ENCODE measurements at regions not wholly inside any gene's neighbourhood (a gene's known extent, or its start where the extent isn't known, plus 50 kb on each side); places are given as distances from the start of the nearest gene placed in this dataset.

GRCh38 chr12:131218026-131218922 lies 264.6 kb downstream of the ADGRD1 start:
- in situ Hi-C loops (cut with MboI; ENCODE audit: low sequenced_read_pairs, unreplicated experiment), result no loop called here
- TF ChIP-seq CTCF (IDR thresholded peaks at IDR 0.05; ENCODE audit: borderline replicate concordance, control extremely low read depth, extremely low read depth, insufficient read depth, missing control alignments), result no peak
- DNase-seq (ENCODE audit: low spot score), result peak; percentile 50

GRCh38 chr12:131218923-131219669 lies 265.4 kb downstream of the ADGRD1 start:
- no peak for DNase-seq (ENCODE audit: low spot score)
- in situ Hi-C loops (cut with MboI; ENCODE audit: low sequenced_read_pairs, unreplicated experiment), result no loop called here
- TF ChIP-seq CTCF (IDR thresholded peaks at IDR 0.05; ENCODE audit: borderline replicate concordance, control extremely low read depth, extremely low read depth, insufficient read depth, missing control alignments), result no peak

- in situ Hi-C loops (cut with MboI; ENCODE audit: low sequenced_read_pairs, unreplicated experiment), result no loop called here
- no peak for TF ChIP-seq CTCF (IDR thresholded peaks at IDR 0.05; ENCODE audit: borderline replicate concordance, control extremely low read depth, extremely low read depth, insufficient read depth, missing control alignments)
- DNase-seq (ENCODE audit: low spot score), result no peak
Observed at GRCh38 chr12:131219670-131220330, 266.1 kb downstream of the ADGRD1 start.

- no peak for DNase-seq (ENCODE audit: low spot score)
- no peak for TF ChIP-seq CTCF (IDR thresholded peaks at IDR 0.05; ENCODE audit: borderline replicate concordance, control extremely low read depth, extremely low read depth, insufficient read depth, missing control alignments)
- in situ Hi-C loops (cut with MboI; ENCODE audit: low sequenced_read_pairs, unreplicated experiment), result no loop called here
Observed at GRCh38 chr12:131220331-131220685, 266.6 kb downstream of the ADGRD1 start.

- in situ Hi-C loops (cut with MboI; ENCODE audit: low sequenced_read_pairs, unreplicated experiment), result no loop called here
- no peak for TF ChIP-seq CTCF (IDR thresholded peaks at IDR 0.05; ENCODE audit: borderline replicate concordance, control extremely low read depth, extremely low read depth, insufficient read depth, missing control alignments)
- peak; percentile 29 for DNase-seq (ENCODE audit: low spot score)
Observed at GRCh38 chr12:131221061-131221956, 267.6 kb downstream of the ADGRD1 start.

- no peak for DNase-seq (ENCODE audit: low spot score)
- TF ChIP-seq CTCF (IDR thresholded peaks at IDR 0.05; ENCODE audit: borderline replicate concordance, control extremely low read depth, extremely low read depth, insufficient read depth, missing control alignments), result no peak
- in situ Hi-C loops (cut with MboI; ENCODE audit: low sequenced_read_pairs, unreplicated experiment), result no loop called here
Observed at GRCh38 chr12:131221957-131222328, 268.2 kb downstream of the ADGRD1 start.

Measured in GM13976 (cell line).